ENCODE measurements at regions not wholly inside any gene's neighbourhood (a gene's known extent, or its start where the extent isn't known, plus 50 kb on each side); places are given as distances from the start of the nearest gene placed in this dataset.

- Histone ChIP-seq H3K36me3 (no peaks in the 10 kb centered on the region), H3K9ac (no peak overlapping the region), H3K9me3 (replicated peaks in 1 of 11) (no peaks in the 10 kb centered on the region), H3K4me3 (no peak overlapping the region), H4K20me1 (no peaks in the 10 kb centered on the region), H3K4me1 (peaks cover 0 to 33% (median 13%) of the 10 kb centered on the region in 10 experiments; a peak in 17 of 20 replicates), H3K27me3 (no peaks in the 10 kb centered on the region), H3K27ac (no peak overlapping the region), H3K4me2 (no peak overlapping the region)
- no peak for TF ChIP-seq Cebpa-rat (IDR thresholded peaks at IDR 0.05)
Measured at GRCh38 chr6:134657343-134657742, 292.6 kb downstream of the ALDH8A1 start.

- Histone ChIP-seq H3K4me2 (peak overlapping the region in 6 of 11 experiments; percentile 30 to 58 (median 44); a peak in 12 of 22 replicates), H3K4me3 (no peak overlapping the region), H3K9me3 (replicated peaks in 1 of 11) (no peaks in the 10 kb centered on the region), H3K27ac (no peak overlapping the region; a peak in 1 of 22 replicates), H3K4me1 (peaks cover 0 to 20% (median 9%) of the 10 kb centered on the region in 10 experiments; a peak in 13 of 20 replicates), H3K9ac (no peak overlapping the region), H3K27me3 (no peaks in the 10 kb centered on the region), H3K36me3 (no peaks in the 10 kb centered on the region), H4K20me1 (no peaks in the 10 kb centered on the region)
- TF ChIP-seq Cebpa-rat (IDR thresholded peaks at IDR 0.05), result no peak
Measured at GRCh38 chr6:134654751-134655150, 295.1 kb downstream of the ALDH8A1 start.

GRCh38 chr6:134651519-134651918 is 298.4 kb downstream of the ALDH8A1 start:
- Histone ChIP-seq H3K27ac (no peak overlapping the region), H4K20me1 (no peaks in the 10 kb centered on the region), H3K4me1 (peaks cover 0 to 20% (median 9%) of the 10 kb centered on the region in 10 experiments; a peak in 13 of 20 replicates), H3K4me3 (no peak overlapping the region), H3K36me3 (no peaks in the 10 kb centered on the region), H3K4me2 (no peak overlapping the region), H3K9ac (no peak overlapping the region), H3K27me3 (no peaks in the 10 kb centered on the region), H3K9me3 (replicated peaks in 1 of 11) (no peaks in the 10 kb centered on the region)
- no peak for TF ChIP-seq Cebpa-rat (IDR thresholded peaks at IDR 0.05)

GRCh38 chr6:134647861-134648260 is 302.0 kb downstream of the ALDH8A1 start:
- TF ChIP-seq Cebpa-rat (IDR thresholded peaks at IDR 0.05), result no peak
- no peak overlapping the region for H3K4me2 ChIP-seq
- H3K4me3 ChIP-seq, result no peak overlapping the region
- H3K27ac ChIP-seq, result no peak overlapping the region
- no peaks in the 10 kb centered on the region for H3K9me3 ChIP-seq (replicated peaks in 1 of 11)
- H4K20me1 ChIP-seq, result no peaks in the 10 kb centered on the region
- H3K27me3 ChIP-seq, result no peaks in the 10 kb centered on the region
- no peaks in the 10 kb centered on the region for H3K36me3 ChIP-seq
- H3K4me1 ChIP-seq, result no peaks in the 10 kb centered on the region
- H3K9ac ChIP-seq, result no peak overlapping the region

- Histone ChIP-seq H3K9ac (no peak overlapping the region), H3K4me1 (peaks cover 5 to 40% (median 11%) of the 10 kb centered on the region in 10 experiments; a peak in 17 of 20 replicates), H3K27me3 (no peaks in the 10 kb centered on the region), H3K4me2 (no peak overlapping the region), H3K4me3 (no peak overlapping the region), H3K27ac (no peak overlapping the region), H4K20me1 (no peaks in the 10 kb centered on the region), H3K9me3 (replicated peaks in 1 of 11) (no peaks in the 10 kb centered on the region), H3K36me3 (no peaks in the 10 kb centered on the region)
- TF ChIP-seq Cebpa-rat (IDR thresholded peaks at IDR 0.05), result no peak
Measured at GRCh38 chr6:134642819-134643218, 307.1 kb downstream of the ALDH8A1 start.

- H3K36me3 ChIP-seq, result no peaks in the 10 kb centered on the region
- H3K27ac ChIP-seq, result peak overlapping the region in 1 of 11 experiments; percentile 22; a peak in 1 of 22 replicates
- no peak overlapping the region for H3K4me3 ChIP-seq
- H3K9me3 ChIP-seq (replicated peaks in 1 of 11), result no peaks in the 10 kb centered on the region
- H3K27me3 ChIP-seq, result no peaks in the 10 kb centered on the region
- no peak for TF ChIP-seq Cebpa-rat (IDR thresholded peaks at IDR 0.05)
- H3K9ac ChIP-seq, result no peak overlapping the region
- H4K20me1 ChIP-seq, result no peaks in the 10 kb centered on the region
- peak overlapping the region in 2 of 11 experiments; percentile 68 to 77; a peak in 5 of 22 replicates for H3K4me2 ChIP-seq
- peaks cover 5 to 45% (median 11%) of the 10 kb centered on the region in 10 experiments; a peak in 17 of 20 replicates for H3K4me1 ChIP-seq
Measured at GRCh38 chr6:134642279-134642678, 307.6 kb downstream of the ALDH8A1 start.

- H3K4me2 ChIP-seq, result peak overlapping the region in 8 of 11 experiments; percentile 5 to 77 (median 48); a peak in 13 of 22 replicates
- no peak overlapping the region for H3K4me3 ChIP-seq
- no peaks in the 10 kb centered on the region for H3K9me3 ChIP-seq (replicated peaks in 1 of 11)
- H3K27ac ChIP-seq, result peak overlapping the region in 10 of 11 experiments; percentile 12 to 89 (median 52); a peak in 13 of 22 replicates
- H3K4me1 ChIP-seq, result peaks cover 5 to 55% (median 13%) of the 10 kb centered on the region in 10 experiments; a peak in 17 of 20 replicates
- no peak for TF ChIP-seq Cebpa-rat (IDR thresholded peaks at IDR 0.05)
- no peaks in the 10 kb centered on the region for H3K27me3 ChIP-seq
- H3K9ac ChIP-seq, result peak overlapping the region in 4 of 11 experiments; percentile 23 to 74 (median 60); a peak in 6 of 22 replicates
- H3K36me3 ChIP-seq, result no peaks in the 10 kb centered on the region
- no peaks in the 10 kb centered on the region for H4K20me1 ChIP-seq
Measured at GRCh38 chr6:134640975-134641429, 308.9 kb downstream of the ALDH8A1 start.

GRCh38 chr6:134640229-134640628 is 309.7 kb downstream of the ALDH8A1 start:
- Histone ChIP-seq H3K9ac (peak overlapping the region in 1 of 11 experiments; percentile 18; a peak in 1 of 22 replicates), H4K20me1 (no peaks in the 10 kb centered on the region), H3K4me3 (no peak overlapping the region), H3K36me3 (no peaks in the 10 kb centered on the region), H3K27ac (peak overlapping the region in 10 of 11 experiments; percentile 11 to 89 (median 48); a peak in 12 of 22 replicates), H3K4me1 (peaks cover 5 to 61% (median 13%) of the 10 kb centered on the region in 10 experiments; a peak in 17 of 20 replicates), H3K4me2 (peak overlapping the region in 4 of 11 experiments; percentile 37 to 66 (median 44); a peak in 8 of 22 replicates), H3K27me3 (no peaks in the 10 kb centered on the region), H3K9me3 (replicated peaks in 1 of 11) (no peaks in the 10 kb centered on the region)
- TF ChIP-seq Cebpa-rat (IDR thresholded peaks at IDR 0.05), result no peak

GRCh38 chr6:134637847-134638437 is 312.0 kb downstream of the ALDH8A1 start:
- Histone ChIP-seq H3K9ac (no peak overlapping the region), H3K4me2 (peak overlapping the region in 2 of 11 experiments; percentile 2 to 20; a peak in 1 of 22 replicates)

More at GRCh38 chr6:134637847-134638437, 312.0 kb downstream of the ALDH8A1 start:
- peaks cover 5 to 14% (median 11%) of the 10 kb centered on the region in 11 experiments; a peak in 16 of 22 replicates for H3K9me3 ChIP-seq (replicated peaks in 1 of 11)
- H3K27ac ChIP-seq, result no peak overlapping the region
- no peaks in the 10 kb centered on the region for H3K36me3 ChIP-seq
- no peaks in the 10 kb centered on the region for H4K20me1 ChIP-seq
- H3K4me3 ChIP-seq, result no peak overlapping the region
- TF ChIP-seq Cebpa-rat (IDR thresholded peaks at IDR 0.05), result no peak
- H3K27me3 ChIP-seq, result no peaks in the 10 kb centered on the region
- H3K4me1 ChIP-seq, result peaks cover 14 to 76% (median 22%) of the 10 kb centered on the region in 10 experiments; a peak in 18 of 20 replicates
